Mesendoderm (in vitro differentiated cells): ENCODE measurements at regions not wholly inside any gene's neighbourhood (a gene's known extent, or its start where the extent isn't known, plus 50 kb on each side); places are given as distances from the start of the nearest gene placed in this dataset.

Experiments used
- DNase-seq: peaks from one replicate; pipeline ENCODE4 v3.0.0; 2013
- H2AK5ac ChIP-seq: 2 replicates; pipeline ENCODE4 v1.6.1; 2013; ENCODE audit warnings: low read length, inconsistent platforms
- H2BK120ac ChIP-seq: 2 replicates; pipeline ENCODE4 v1.6.1; 2013; ENCODE audit warnings: low read depth, mild to moderate bottlenecking, low read length, moderate library complexity, mixed read lengths
- H2BK15ac ChIP-seq: replicated peaks from 2 replicates; pipeline ENCODE4 v1.6.1; 2013; ENCODE audit warnings: low read depth, mild to moderate bottlenecking, moderate library complexity
- H2BK5ac ChIP-seq: 2 replicates; pipeline ENCODE4 v1.6.1; 2013; ENCODE audit warnings: low read length, inconsistent platforms
- H3K18ac ChIP-seq: 2 replicates; pipeline ENCODE4 v1.6.1; 2013; ENCODE audit warnings: mild to moderate bottlenecking, low read length, mixed read lengths
- H3K23ac ChIP-seq: one replicate; pipeline ENCODE4 v1.6.1; 2013; ENCODE audit warnings: low read length
- H3K27ac ChIP-seq: 2 replicates; pipeline ENCODE4 v1.5.1; 2013; ENCODE audit warnings: low read depth, mild to moderate bottlenecking, inconsistent platforms, low read length, moderate library complexity
- H3K27me3 ChIP-seq: 2 replicates; pipeline ENCODE4 v1.6.1; 2013; ENCODE audit warnings: low read length, control low read depth, mild to moderate bottlenecking, inconsistent platforms; ENCODE audit not compliant: insufficient read depth, poor library complexity
- H3K36me3 ChIP-seq: 2 replicates; pipeline ENCODE4 v1.6.1; 2013; ENCODE audit warnings: low read length, inconsistent platforms; ENCODE audit not compliant: control insufficient read depth, insufficient read depth
- H3K4ac ChIP-seq: one replicate; pipeline ENCODE4 v1.6.1; 2013; ENCODE audit warnings: low read depth, mild to moderate bottlenecking, low read length, moderate library complexity
- H3K4me1 ChIP-seq: 2 replicates; pipeline ENCODE4 v1.6.1; 2013; ENCODE audit warnings: low read depth, low read length, inconsistent platforms; ENCODE audit not compliant: control insufficient read depth
- H3K4me2 ChIP-seq: 2 replicates; pipeline ENCODE4 v1.6.1; 2013; ENCODE audit warnings: low read length
- H3K4me3 ChIP-seq: 2 replicates; pipeline ENCODE4 v1.5.1; 2013; ENCODE audit warnings: mild to moderate bottlenecking, low read length
- H3K56ac ChIP-seq: one replicate; pipeline ENCODE4 v1.6.1; 2013; ENCODE audit warnings: low read length
- H3K79me1 ChIP-seq: 2 replicates; pipeline ENCODE4 v1.6.1; 2013; ENCODE audit warnings: low read length, inconsistent platforms
- H3K79me2 ChIP-seq: 2 replicates; pipeline ENCODE4 v1.6.1; 2013; ENCODE audit warnings: mild to moderate bottlenecking, low read length; ENCODE audit not compliant: control insufficient read depth, insufficient read depth
- H3K9ac ChIP-seq: 2 replicates; pipeline ENCODE4 v1.6.1; 2013; ENCODE audit warnings: low read length, inconsistent platforms
- H4K5ac ChIP-seq: one replicate; pipeline ENCODE4 v1.6.1; 2013; ENCODE audit warnings: low read length
- H4K8ac ChIP-seq: one replicate; pipeline ENCODE4 v1.6.1; 2013; ENCODE audit warnings: low read depth, mild to moderate bottlenecking, control low read depth, low read length, moderate library complexity
- WGBS: extraction: QIAGEN DNeasy Blood & Tissue Kit; methylation state at CpG from one replicate; pipeline ENCODE4 v1.1.7; 2013; ENCODE audit warnings: low lambda C conversion rate, missing lambda C conversion rate; ENCODE audit not compliant: insufficient coverage; ENCODE audit errors: extremely low coverage; 5-methylcytosine and 5-hydroxymethylcytosine counted together

GRCh38 chr1:67522001-67522441 is 91.8 kb upstream of the SERBP1 start:
- Histone ChIP-seq H3K79me2 (no peaks in the 10 kb centered on the region), H2BK15ac (no peak overlapping the region), H3K27me3 (peaks cover 8% of the 10 kb centered on the region), H4K8ac (no peak overlapping the region), H3K18ac (no peak overlapping the region), H3K36me3 (no peaks in the 10 kb centered on the region), H3K79me1 (no peaks in the 10 kb centered on the region), H3K4me3 (no peak overlapping the region), H4K5ac (no peak overlapping the region), H3K56ac (no peak overlapping the region), H3K9ac (no peak overlapping the region), H3K23ac (no peak overlapping the region), H3K27ac (no peak overlapping the region), H2BK120ac (no peak overlapping the region), H2BK5ac (no peak overlapping the region), H3K4ac (no peak overlapping the region), H3K4me2 (no peak overlapping the region), H3K4me1 (no peaks in the 10 kb centered on the region), H2AK5ac (no peak overlapping the region)
- no peak for DNase-seq
- no CpG with 5 or more reads among the region's 4 CpGs for WGBS

- Histone ChIP-seq H3K79me1 (no peaks in the 10 kb centered on the region), H3K4me3 (no peak overlapping the region), H2AK5ac (no peak overlapping the region), H3K27me3 (peaks cover 8% of the 10 kb centered on the region), H3K4me2 (no peak overlapping the region), H3K4me1 (no peaks in the 10 kb centered on the region), H3K56ac (no peak overlapping the region), H3K79me2 (no peaks in the 10 kb centered on the region), H2BK120ac (no peak overlapping the region), H3K23ac (no peak overlapping the region), H4K5ac (no peak overlapping the region), H2BK5ac (no peak overlapping the region), H2BK15ac (no peak overlapping the region), H3K36me3 (no peaks in the 10 kb centered on the region), H3K18ac (no peak overlapping the region), H3K27ac (no peak overlapping the region), H3K4ac (no peak overlapping the region), H4K8ac (no peak overlapping the region), H3K9ac (no peak overlapping the region)
- no peak for DNase-seq
- WGBS, result no CpG with 5 or more reads among the region's 4 CpGs
These were observed 92.6 kb upstream of the SERBP1 start for GRCh38 chr1:67522793-67523192.

GRCh38 chr1:67524143-67525052 is 94.2 kb upstream of the SERBP1 start:
- Histone ChIP-seq H2AK5ac (no peak overlapping the region), H2BK120ac (no peak overlapping the region), H4K5ac (no peak overlapping the region), H3K27me3 (peaks cover 2% of the 10 kb centered on the region), H2BK15ac (no peak overlapping the region), H3K4me3 (no peak overlapping the region), H3K23ac (no peak overlapping the region), H3K79me2 (no peaks in the 10 kb centered on the region), H3K4me2 (no peak overlapping the region), H3K18ac (no peak overlapping the region), H3K27ac (no peak overlapping the region), H3K4me1 (no peaks in the 10 kb centered on the region), H3K79me1 (no peaks in the 10 kb centered on the region), H4K8ac (no peak overlapping the region), H3K9ac (no peak overlapping the region), H3K56ac (no peak overlapping the region), H3K4ac (no peak overlapping the region), H2BK5ac (no peak overlapping the region), H3K36me3 (no peaks in the 10 kb centered on the region)
- no CpG with 5 or more reads among the region's 7 CpGs for WGBS
- peak; percentile 35 for DNase-seq

GRCh38 chr1:67525053-67525760 is 95.0 kb upstream of the SERBP1 start:
- DNase-seq, result no peak
- WGBS, result no CpG with 5 or more reads among the region's 2 CpGs
- H3K4me1 ChIP-seq, result no peaks in the 10 kb centered on the region
- no peak overlapping the region for H4K8ac ChIP-seq
- H3K18ac ChIP-seq, result no peak overlapping the region
- no peak overlapping the region for H3K23ac ChIP-seq
- no peaks in the 10 kb centered on the region for H3K79me2 ChIP-seq
- H3K79me1 ChIP-seq, result no peaks in the 10 kb centered on the region
- H2BK120ac ChIP-seq, result no peak overlapping the region
- H2AK5ac ChIP-seq, result no peak overlapping the region
- no peak overlapping the region for H4K5ac ChIP-seq
- no peak overlapping the region for H3K56ac ChIP-seq
- H3K4ac ChIP-seq, result no peak overlapping the region
- H3K27ac ChIP-seq, result no peak overlapping the region
- H3K9ac ChIP-seq, result no peak overlapping the region
- peaks cover 2% of the 10 kb centered on the region for H3K27me3 ChIP-seq
- H2BK15ac ChIP-seq, result no peak overlapping the region
- H3K36me3 ChIP-seq, result no peaks in the 10 kb centered on the region
- no peak overlapping the region for H2BK5ac ChIP-seq
- no peak overlapping the region for H3K4me2 ChIP-seq
- H3K4me3 ChIP-seq, result no peak overlapping the region

- no peak overlapping the region for H4K8ac ChIP-seq
- H3K4ac ChIP-seq, result no peak overlapping the region
- H3K4me1 ChIP-seq, result no peaks in the 10 kb centered on the region
- no peak overlapping the region for H2BK15ac ChIP-seq
- WGBS, result no CpG with 5 or more reads among the region's 4 CpGs
- no peak overlapping the region for H2AK5ac ChIP-seq
- no peak overlapping the region for H3K23ac ChIP-seq
- no peak overlapping the region for H3K4me2 ChIP-seq
- H2BK5ac ChIP-seq, result no peak overlapping the region
- no peak overlapping the region for H3K56ac ChIP-seq
- no peak overlapping the region for H3K9ac ChIP-seq
- no peaks in the 10 kb centered on the region for H3K36me3 ChIP-seq
- DNase-seq, result no peak
- no peak overlapping the region for H3K18ac ChIP-seq
- no peaks in the 10 kb centered on the region for H3K27me3 ChIP-seq
- H2BK120ac ChIP-seq, result no peak overlapping the region
- no peak overlapping the region for H4K5ac ChIP-seq
- no peak overlapping the region for H3K4me3 ChIP-seq
- H3K27ac ChIP-seq, result no peak overlapping the region
- H3K79me1 ChIP-seq, result no peaks in the 10 kb centered on the region
- no peaks in the 10 kb centered on the region for H3K79me2 ChIP-seq
These were observed 97.9 kb upstream of the SERBP1 start for GRCh38 chr1:67528141-67528540.
